GM19238 (cell line): ENCODE measurements at regions not wholly inside any gene's neighbourhood (a gene's known extent, or its start where the extent isn't known, plus 50 kb on each side); places are given as distances from the start of the nearest gene placed in this dataset.
"Not testable (repeated sequence)": the region's sequence is repeated elsewhere in the genome, so short reads cannot be mapped to it uniquely, and the experiment has no call there.

Source experiments
- DNase-seq: peaks from one replicate; pipeline ENCODE4 v3.0.0; 2011; ENCODE audit warnings: low spot score; ENCODE audit not compliant: insufficient read length

GRCh38 chr4:162847945-162848549 is 318.6 kb downstream of the NAF1 start:
- no peak for DNase-seq

- no peak for DNase-seq
These were observed 324.9 kb downstream of the NAF1 start for GRCh38 chr4:162841753-162842152.

DNA sequence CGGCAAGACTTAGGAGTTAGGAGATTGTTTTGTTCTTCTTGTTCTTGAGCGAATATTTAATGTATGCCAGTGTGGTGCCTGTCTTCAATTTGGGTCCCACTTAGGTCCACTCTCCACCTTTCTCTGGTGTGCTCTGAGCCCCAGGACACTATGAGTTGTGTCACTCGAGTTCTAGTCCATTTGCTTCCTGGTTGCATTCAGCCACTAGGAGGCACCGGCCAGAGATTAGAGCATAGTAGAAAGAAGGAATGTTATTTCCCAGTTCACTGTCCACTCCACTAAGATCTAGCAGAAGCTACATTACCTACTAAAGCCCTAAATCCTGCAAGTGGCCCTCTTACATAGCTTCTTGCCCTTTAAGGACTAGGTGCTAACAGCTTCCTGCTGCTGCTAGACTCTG is 326.9 kb downstream of the NAF1 start:
- DNase-seq = no peak

- no peak for DNase-seq
These were observed 328.0 kb downstream of the NAF1 start for GRCh38 chr4:162838671-162839070.

DNA sequence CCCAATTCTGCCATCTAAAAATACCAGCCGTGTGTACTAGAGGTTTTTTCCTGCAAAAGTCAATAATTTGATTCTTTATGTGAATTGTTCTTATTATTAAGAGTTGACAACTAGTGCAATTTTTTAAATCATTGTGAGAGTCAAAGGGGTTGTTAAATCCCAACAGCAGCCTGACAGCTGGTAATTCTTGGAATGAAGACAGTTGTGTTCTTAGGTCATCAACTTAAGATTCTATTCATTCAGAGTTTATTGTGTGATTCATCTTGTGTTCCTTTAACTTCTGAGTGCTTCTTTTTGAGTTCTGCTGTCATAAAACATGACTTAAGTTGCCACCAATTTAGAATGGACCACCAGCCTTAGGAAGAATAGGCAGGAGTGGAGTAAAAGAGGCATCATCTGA is 329.0 kb downstream of the NAF1 start:
- DNase-seq = no peak

DNA sequence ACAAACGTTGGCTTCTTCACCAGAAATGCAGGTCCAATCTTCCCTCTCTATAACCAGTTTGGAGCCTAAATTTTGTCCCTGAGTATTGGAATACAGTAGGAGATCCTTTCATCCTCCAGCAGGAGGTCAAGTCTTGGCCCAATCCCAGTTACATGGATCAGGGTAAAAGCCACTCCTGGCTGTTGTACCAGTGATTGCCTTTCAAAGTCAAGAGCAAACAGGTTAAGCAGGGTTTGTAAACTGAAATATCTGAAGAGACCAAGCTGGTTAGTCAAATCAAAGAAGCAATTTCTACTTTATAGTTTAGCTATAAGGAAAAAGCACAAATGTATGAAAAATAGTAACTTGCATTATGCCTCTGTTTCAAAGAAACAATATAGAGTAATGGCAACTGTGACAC is 329.4 kb downstream of the NAF1 start:
- DNase-seq = no peak

DNA sequence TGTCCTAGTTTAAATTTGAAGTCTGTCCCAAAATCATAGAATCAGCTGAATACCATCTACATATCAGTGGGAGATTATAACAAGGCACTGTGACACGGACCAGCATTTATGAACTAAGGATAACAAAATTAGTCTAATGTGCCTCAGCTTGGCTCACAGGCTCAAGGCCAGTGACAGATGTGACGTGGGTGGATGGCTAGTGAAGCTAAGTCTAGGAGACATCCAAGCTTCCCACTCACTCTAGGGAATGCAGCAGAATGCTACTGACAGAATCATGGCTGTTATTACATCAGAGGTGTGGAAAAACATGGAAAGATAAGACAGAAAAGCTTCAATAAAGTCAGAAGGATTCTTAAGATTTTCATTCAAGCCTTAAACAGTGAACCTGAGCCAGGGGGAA is 329.9 kb downstream of the NAF1 start:
- DNase-seq = no peak

DNA sequence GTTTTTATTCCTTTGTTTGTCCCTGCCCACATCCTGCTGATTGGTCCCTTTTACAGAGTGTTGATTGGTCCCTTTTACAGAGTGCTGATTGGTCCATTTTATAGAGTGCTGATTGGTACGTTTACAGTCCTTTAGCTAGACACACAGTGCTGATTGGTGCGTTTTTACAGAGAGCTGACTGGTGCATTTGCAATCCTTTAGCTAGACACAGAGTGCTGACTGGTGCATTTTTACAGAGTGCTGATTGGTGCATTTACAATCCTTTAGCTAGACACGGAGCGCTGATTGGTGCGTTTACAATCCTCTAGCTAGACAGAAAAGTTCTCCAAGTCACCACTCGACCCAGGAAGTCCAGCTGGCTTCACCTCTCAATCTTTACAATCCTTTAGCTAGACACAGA is 330.4 kb downstream of the NAF1 start:
- not testable (repeated sequence) for DNase-seq

GRCh38 chr4:162830899-162831298 is 335.8 kb downstream of the NAF1 start:
- no peak for DNase-seq

DNA sequence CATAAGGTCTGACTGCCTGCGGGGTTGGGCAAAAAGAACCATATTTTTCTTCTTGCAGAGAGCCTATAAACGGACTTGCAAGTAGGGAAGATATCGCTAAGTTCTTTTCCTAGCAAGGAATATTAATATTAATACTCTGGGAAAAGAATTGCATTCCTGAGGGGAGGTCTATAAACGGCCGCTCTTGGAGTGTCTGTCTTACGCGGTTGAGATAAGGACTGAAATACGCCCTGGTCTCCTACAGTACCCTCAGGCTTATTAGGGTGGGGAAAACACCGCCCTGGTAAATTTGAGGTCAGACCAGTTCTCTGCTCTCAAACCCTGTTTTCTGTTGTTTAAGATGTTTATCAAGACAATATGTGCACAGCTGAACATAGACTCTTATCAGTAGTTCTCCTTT is 349.3 kb downstream of the NAF1 start:
- DNase-seq = not testable (repeated sequence)

GRCh38 chr4:162804351-162804924 is 362.3 kb downstream of the NAF1 start:
- no peak for DNase-seq

GRCh38 chr4:162803378-162803777 is 363.3 kb downstream of the NAF1 start:
- no peak for DNase-seq

- no peak for DNase-seq
These were observed 369.6 kb downstream of the NAF1 start for GRCh38 chr4:162797108-162797507.

- no peak for DNase-seq
These were observed 373.1 kb downstream of the NAF1 start for GRCh38 chr4:162793571-162793970.

DNA sequence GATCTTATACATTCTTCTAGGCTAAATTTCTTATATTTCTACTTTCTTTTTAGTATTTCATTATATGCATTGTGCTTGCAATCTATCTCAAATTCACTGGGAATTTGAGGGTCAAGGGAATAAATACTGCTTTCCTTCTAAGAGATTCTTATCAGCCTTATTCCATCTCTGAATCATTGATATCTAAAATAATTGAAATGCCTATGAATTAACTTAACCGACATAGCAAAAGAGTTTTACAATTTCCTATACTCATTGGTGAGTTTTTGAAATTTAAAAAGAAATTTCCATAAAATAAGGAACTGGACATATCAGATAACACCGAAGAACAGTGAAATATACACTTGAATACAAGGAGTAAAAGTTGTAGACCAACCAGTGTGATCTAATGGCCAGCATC is 373.7 kb downstream of the NAF1 start:
- no peak for DNase-seq

- no peak for DNase-seq
These were observed 375.5 kb downstream of the NAF1 start for GRCh38 chr4:162791226-162791625.

- no peak for DNase-seq
These were observed 379.6 kb downstream of the NAF1 start for GRCh38 chr4:162787120-162787519.

DNA sequence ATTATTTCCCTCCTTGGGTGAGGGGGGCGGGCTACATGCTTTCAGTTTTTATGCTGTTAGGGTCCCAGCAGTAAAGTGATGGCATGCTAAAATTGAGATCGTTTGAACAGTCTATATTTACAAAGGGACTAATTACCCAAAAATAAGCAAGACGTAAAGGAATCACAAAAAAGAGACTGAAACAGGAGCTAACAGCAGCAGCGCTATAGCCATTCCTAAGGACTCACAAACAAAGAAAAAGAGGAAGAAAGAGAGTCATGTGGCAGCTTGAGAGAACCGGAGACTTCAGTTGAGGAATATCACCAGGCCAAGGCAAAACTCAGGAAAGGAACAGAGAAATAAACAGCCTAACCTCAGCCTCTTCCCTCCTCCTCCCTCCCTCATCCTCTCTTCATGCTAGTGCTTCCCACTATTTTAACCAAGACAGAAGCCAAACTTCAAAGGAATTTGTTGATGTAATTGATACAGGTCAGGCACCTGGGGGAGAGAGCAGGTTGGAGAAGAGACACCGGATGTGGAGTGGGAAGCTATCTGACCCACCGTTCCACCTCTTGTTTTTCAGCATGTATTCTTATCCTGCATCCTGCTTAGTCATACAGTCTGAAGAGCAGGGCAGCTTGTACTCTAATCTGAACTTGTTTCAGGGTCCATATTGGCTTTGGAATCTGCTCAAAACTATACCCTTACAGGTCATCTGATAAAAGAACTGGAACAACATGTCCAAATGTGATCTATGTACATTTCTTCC is 383.7 kb downstream of the NAF1 start:
- DNase-seq = no peak

DNA sequence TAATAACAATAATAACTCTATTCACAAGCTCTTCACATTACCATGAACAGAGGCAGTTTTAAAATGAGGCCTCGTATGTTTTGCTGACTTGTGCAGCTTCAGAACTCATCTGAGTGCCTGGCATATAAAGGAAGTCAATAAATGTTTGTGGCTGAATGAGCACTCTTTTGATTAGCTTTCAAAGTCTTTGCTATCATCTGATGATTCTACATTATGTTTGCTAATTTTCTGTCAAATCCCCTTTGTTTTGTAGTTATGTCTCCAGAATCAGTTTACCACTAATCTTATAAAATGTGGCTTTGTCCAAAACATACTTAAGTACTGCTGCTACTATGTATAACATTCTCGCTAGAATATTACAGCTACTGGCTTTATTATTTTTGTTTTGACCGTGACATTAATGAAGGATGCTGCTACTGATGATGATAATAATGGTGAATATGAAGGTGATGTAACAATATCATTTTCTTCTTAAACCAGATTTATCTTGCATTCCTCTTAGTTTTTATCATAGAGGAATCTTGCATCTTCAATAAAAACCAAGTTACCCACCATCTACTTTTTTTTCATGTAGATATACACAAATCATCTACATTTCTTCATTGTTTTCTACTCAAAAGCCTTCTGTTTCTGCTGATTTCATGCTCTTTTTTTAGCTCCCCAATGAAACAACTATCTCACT is 384.5 kb downstream of the NAF1 start:
- DNase-seq = no peak

DNA sequence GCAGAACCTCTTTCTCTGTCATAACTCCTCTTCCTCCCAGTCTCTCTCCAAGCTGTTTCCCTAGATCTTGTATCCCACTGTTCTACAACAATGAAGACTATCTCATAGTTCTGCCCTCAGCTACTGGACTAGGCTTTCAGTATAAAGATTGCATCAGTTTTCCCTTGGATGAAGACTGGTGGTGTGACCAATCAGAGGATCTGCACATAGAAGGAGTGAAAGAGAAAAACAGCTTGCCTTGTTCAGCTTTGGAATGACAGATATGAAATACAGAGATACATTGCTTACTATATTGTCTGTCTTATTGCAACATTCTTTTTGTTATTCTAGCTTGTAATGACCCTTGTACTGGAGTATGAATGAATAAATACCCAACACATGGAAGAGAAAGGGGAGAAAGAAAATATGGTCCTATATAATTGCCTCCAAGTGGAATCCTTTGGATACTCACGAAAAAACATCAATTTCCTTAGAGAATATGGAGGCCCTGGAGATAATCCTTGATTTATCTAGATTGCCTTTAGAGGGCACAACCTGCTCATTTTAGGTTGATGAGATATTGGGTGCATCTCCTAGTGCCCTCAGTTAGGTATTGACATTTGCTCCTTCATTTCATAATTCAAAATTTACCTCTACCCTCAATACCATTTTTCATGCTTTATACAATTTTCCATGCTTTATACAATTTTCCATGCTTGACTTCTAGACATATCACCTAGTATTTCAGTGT is 395.8 kb downstream of the NAF1 start:
- DNase-seq = no peak

GRCh38 chr4:162767083-162767482 is 399.6 kb downstream of the NAF1 start:
- DNase-seq = no peak

DNA sequence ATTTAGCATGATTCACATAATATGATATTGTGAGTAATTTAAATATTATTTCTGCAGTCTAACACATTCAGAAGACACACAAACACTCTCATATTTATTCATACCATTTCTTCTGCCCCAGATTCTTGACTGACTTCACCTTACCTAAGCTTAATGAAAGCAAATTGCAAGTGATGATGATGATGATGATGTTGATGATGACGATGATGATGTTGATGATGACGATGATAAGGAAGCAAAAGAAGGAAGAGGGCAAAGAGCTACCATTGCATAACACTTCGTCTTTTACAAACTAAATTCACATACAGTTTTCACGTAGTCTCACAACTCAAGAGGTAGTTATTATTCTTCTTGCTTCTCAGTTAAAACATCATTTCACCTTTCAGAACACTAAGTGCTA is 404.7 kb downstream of the NAF1 start:
- DNase-seq = no peak
